ENCODE measurements at regions not wholly inside any gene's neighbourhood (a gene's known extent, or its start where the extent isn't known, plus 50 kb on each side); places are given as distances from the start of the nearest gene placed in this dataset.

DNA sequence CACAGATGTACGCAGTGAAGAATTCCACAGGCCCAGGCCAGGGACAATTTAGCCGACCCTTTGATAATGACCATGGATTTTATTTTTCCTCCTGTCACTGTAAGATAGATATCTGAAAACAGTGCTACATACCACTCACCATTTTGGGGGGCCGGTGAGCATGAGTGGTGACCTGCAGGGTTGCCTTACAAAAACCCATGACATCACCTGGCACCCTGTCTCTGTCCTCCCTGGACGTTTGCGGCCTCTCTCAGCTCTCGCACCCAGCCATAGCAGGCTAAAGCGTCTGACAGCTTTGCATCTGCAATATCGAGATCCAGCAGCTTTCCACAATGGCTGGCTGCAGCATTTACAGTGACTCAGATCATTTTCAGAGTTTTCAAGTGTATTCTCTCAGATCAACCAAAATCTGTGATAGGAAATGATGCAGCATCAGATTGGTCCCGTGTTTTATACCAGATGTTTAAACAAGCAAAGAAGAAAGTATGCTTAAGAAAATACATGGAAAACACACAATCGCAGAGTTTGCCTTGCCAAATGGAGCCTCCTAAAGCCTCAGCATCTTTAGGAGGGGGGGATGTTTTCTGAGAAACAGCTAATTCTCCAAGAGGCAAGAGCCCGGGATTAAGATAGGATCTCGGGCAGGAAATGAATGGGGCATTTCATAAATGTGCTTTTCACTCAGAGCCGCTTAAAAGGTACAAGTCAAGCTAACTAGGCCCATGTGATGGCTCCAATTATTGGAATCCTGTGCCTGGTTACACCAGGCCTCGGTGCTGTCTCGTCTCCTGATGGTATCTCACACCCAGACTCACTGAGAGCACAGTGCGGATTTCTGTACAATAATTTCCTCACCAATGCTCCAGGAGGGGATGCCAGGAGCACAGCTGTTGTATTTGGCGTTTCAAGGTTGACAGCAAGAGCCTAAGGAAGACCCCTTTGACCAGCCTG lies 257.3 kb downstream of the XXYLT1 start:
- DNase-seq (ENCODE audit: low read depth) = no peak

DNA sequence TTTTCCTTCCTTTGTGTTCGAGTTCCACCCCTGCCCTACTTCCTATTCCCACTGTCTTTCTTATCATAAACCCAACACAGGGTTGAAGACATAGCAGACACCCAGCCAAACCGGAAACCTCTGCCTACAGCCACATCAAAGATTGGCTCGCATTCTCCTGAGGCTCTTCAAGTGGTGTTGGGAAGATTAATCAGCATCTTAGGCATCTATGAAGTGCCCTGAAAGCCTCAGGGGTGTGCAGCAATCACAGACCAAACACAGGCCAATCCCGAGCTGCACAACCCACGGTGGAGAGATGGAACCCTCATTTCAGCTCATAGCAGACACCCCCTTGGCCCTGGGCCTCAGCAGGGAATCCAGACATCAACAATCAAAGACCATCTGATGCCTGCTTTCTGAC lies 255.9 kb downstream of the XXYLT1 start:
- DNase-seq (ENCODE audit: low read depth) = no peak

DNA sequence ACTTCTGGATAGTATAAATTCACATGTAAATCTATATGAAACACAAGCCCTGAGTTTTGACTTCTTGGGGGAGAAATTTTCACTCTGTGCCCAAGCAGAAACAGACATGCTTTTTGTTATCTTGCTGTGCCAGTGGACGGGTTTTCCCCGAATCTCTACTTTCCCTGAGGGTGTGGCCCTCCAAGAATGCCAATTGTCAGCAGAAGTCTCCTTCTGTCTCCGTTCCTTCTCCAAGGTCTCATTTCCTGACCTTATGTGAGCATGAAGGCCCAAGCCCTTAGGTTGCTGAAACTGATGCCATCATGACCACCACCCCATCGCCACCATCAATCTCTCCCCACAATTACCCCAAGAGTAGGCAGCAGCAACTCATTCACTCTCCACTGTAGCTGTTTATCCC lies 253.8 kb downstream of the XXYLT1 start:
- DNase-seq (ENCODE audit: low read depth) = no peak
